Endothelial cell of hepatic sinusoid (primary cell): ENCODE measurements at regions not wholly inside any gene's neighbourhood (a gene's known extent, or its start where the extent isn't known, plus 50 kb on each side); places are given as distances from the start of the nearest gene placed in this dataset.

Experiments
- in situ Hi-C: cut with HindIII; loops from 2 replicates; pipeline ENCODE4 v1.10.0; 2017; ENCODE audit warnings: low sequenced_read_pairs

DNA sequence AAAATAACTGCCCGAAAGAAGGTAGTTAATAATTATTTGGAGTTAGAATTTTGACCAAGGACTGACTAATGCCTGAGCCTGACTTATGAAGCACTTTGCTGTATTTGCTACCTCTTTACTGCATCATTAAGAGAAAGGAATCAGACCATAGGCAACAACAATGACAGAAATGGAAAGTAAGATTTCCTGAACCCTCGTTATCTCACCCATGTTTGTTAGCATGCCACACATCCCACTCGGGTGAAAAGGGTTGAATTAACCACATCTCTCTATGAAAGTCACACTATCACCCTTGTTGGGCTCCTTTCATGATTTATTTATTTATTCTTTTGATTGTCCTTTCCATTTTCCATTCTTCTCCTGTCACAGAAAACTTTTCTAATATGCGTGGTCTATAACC lies 59.6 kb downstream of the OLIG3 start:
- in situ Hi-C loops: no loop called here

GRCh38 chr6:137432054-137432611 lies 62.1 kb downstream of the OLIG3 start:
- in situ Hi-C loops: no loop called here

- in situ Hi-C loops: no loop called here
These were observed 63.2 kb downstream of the OLIG3 start for GRCh38 chr6:137430954-137431353.

DNA sequence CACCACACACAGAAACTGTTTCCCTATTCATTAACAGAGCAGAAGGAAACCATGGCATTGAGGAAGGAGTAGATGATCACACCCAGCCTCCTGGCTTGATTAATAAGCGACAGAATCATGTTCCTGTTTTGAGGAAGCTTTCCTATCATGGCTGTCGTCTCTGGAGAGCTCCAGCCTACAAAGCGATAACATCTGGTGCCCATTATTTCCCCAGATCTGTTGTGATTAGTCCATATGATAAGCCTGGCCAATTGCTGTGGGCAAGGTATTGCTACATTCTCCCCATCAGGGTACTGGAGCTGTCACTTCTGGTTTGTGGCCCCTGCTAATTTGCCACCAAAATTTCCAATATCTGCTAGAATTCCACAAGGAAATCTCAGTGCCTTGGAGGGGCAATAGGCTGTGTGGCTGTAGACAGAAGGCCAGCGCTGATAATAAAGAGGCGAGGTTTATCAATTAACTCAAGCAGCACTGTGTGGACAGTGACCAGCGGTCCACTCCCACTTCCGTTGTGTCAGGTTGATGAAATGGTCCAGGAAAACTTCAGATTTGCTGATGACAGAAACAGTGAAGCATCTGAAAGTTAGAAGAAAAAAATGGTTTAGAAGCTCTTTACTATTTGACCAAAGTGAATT lies 66.4 kb downstream of the OLIG3 start:
- in situ Hi-C loops: no loop called here

GRCh38 chr6:137426007-137426689 lies 68.0 kb downstream of the OLIG3 start:
- in situ Hi-C loops: no loop called here

- in situ Hi-C loops: no loop called here
These were observed 69.9 kb downstream of the OLIG3 start for GRCh38 chr6:137424251-137424650.

- in situ Hi-C loops: no loop called here
These were observed 70.6 kb downstream of the OLIG3 start for GRCh38 chr6:137423451-137424168.

GRCh38 chr6:137417396-137417795 lies 76.8 kb downstream of the OLIG3 start:
- in situ Hi-C loops: no loop called here

DNA sequence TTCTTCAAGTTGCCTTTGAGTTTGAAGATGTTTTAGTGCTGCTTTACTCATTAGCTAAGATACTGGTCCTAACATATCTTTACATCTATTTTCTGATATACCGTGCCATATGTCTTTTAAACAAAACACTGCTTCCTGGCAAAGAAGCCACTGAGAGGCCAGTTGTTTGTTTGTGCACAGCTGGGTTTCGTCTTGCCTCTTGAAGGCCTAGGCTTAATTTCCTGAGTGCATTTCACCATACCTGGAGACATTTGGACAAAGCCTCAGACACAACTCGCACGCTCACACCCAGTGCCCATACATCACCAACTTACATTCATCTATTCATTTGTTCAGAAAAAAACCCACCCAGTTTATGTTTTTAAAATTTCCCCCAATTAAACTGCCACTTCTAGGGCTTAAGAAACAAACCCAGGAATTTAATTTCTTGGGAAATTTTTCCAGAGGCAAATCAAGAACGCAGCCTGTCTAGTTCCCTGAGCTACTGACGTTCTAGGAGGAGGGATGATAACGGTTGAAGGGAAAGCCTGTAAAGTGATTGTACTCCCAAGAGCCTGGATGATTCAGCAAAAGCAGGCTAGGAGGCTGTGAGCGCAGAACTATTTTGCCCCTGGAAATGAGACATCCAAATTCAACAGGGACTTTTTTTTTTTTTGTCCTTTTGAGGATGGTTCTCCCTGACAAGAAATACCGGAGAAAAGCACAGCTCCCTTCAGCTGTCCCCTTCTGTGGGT lies 77.7 kb downstream of the OLIG3 start:
- in situ Hi-C loops: no loop called here

DNA sequence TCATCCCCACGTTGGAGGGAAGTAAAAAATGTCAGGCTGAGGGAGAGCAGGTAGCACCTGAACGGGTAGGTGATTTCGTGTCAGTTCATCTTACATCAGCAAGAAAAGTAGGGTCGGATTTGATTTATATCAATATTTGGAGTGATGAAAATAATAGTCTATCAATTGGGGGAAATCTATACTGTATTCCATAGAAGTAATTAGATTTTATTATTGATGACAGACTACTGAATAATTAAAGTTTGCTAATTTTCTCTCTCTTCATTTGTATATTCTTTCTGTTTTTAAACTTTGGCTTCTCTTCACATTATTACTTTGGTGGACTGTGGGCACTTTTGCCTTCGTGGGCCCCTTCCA lies 78.4 kb downstream of the OLIG3 start:
- in situ Hi-C loops: no loop called here

GRCh38 chr6:137415127-137415833 lies 78.9 kb downstream of the OLIG3 start:
- in situ Hi-C loops: no loop called here

GRCh38 chr6:137414599-137414998 lies 79.6 kb downstream of the OLIG3 start:
- in situ Hi-C loops: no loop called here

DNA sequence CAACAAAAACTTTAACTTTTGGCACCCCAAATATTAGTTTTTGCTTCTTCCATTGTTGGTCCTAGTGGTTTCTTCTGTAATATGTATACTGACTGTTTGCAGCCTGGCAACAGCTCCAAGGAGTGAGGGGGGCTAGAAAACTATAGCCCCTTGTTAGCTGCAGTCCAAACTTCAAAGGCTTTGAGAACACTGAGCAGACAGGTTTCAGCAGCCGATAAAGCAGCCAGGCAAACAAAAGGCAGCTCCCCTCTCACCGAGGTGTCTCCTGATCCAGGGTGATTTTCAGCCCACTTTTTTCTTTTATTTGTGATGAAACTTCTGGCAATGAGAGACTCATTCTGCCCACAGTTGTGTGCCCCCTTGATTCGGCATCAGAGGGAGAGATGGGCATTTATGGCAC lies 80.7 kb downstream of the OLIG3 start:
- in situ Hi-C loops: no loop called here

DNA sequence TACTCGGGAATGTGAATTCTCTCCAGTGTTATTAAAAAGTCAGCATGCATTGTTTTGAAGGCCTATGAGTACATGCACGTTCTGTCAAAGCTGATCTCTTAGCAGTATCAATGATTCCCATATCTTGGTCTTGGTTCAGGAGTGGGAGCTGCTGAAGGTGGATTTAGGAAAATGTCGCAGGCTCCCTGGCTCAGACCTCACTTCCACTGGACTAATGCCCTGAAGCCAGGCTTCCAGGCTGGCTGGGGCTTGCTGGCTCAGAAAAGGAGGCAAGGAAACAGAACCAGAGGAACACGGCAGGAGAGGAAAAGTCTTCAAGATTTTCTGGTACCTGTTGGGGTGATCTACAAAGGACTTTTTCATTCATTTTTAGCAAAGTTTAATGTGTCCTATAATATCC lies 81.6 kb downstream of the OLIG3 start:
- in situ Hi-C loops: no loop called here

- in situ Hi-C loops: no loop called here
These were observed 84.9 kb downstream of the OLIG3 start for GRCh38 chr6:137409266-137409777.

DNA sequence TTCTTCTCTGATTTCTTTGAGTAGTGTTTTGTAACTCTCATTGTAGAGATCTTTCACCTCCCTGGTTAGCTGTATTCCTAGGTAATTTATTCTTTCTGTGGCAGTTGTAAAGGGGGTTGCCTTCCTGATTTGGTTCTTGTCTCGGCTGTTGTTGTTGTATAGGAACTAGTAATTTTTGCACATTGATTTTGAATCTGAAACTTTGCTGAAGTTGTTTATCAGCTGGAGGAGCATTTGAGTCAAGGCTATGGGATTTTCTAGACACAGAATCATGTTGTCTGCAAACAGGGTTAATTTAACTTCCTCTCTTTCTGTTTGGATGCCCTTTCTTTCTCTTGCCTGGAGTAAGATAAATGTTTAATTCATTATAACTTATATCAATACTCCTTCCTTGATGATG lies 86.4 kb downstream of the OLIG3 start:
- in situ Hi-C loops: no loop called here

GRCh38 chr6:137405806-137406205 lies 88.4 kb downstream of the OLIG3 start:
- in situ Hi-C loops: no loop called here

DNA sequence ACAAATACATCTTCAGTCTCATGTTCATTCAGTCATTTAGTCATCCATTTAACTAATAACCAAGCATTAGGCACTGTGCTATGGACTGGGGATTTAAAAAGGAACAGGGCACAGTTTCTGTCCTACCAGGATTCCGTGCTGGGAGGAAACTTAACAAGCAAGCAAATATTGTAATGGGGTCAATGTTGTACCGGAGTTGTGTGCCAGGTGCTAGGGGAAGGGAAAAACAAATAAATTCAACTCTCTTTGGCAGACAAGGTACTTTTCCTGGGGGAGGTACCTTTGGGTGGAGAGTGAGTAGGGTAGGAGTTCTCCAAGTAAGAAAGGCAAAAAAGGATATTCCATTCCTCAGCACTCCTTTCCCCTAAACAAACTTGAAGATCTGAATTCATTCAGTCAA lies 90.3 kb downstream of the OLIG3 start:
- in situ Hi-C loops: no loop called here

DNA sequence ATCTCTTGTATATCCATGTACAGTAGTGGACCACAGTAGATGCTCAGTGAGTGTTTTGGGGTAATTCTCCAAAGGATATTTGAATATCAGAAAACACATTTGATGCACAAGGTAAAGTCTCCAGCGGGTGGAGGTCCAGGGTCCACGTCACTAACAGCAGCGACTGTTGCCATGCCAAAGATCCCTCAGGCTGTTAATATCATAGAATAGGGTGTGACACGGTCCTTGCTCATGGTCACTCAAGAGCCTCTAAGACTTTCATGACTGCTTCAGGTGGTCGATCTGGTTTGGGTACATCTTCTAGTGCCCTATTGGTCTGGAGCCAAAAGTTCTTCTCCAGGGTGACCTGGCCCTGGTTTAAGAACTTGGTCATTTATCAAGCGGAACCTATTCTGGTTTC lies 90.8 kb downstream of the OLIG3 start:
- in situ Hi-C loops: no loop called here

GRCh38 chr6:137402143-137402680 lies 92.0 kb downstream of the OLIG3 start:
- in situ Hi-C loops: no loop called here
